Stimulated activated memory B cell treated with anti-CD40 and anti-IgM and Interleukin-4, amounts not matched to agents 10 μg/mL and 1 μg/mL and 100 μg/mL, for 72 hours (primary cell): ENCODE measurements at regions not wholly inside any gene's neighbourhood (a gene's known extent, or its start where the extent isn't known, plus 50 kb on each side); places are given as distances from the start of the nearest gene placed in this dataset.

Experiments used
- ATAC-seq: fragments of 150-1000 bp; cut with Tn5 transposase; 2 replicates; pipeline ENCODE4 v1.10.0; 2021
- H3K27ac Mint-ChIP-seq: one replicate; pipeline ENCODE4 v1.8.0; 2022; ENCODE audit warnings: mild to moderate bottlenecking, mixed read lengths
- H3K27me3 Mint-ChIP-seq: one replicate; pipeline ENCODE4 v1.8.0; 2022; ENCODE audit warnings: mixed read lengths
- H3K36me3 Mint-ChIP-seq: one replicate; pipeline ENCODE4 v1.8.0; 2022; ENCODE audit warnings: mixed read lengths
- H3K4me1 Mint-ChIP-seq: one replicate; pipeline ENCODE4 v1.8.0; 2022; ENCODE audit warnings: mixed read lengths
- H3K4me3 Mint-ChIP-seq: one replicate; pipeline ENCODE4 v1.8.0; 2022; ENCODE audit warnings: mild to moderate bottlenecking, moderate library complexity, mixed read lengths
- H3K9me3 Mint-ChIP-seq: one replicate; pipeline ENCODE4 v1.8.0; 2022; ENCODE audit warnings: mixed read lengths

DNA sequence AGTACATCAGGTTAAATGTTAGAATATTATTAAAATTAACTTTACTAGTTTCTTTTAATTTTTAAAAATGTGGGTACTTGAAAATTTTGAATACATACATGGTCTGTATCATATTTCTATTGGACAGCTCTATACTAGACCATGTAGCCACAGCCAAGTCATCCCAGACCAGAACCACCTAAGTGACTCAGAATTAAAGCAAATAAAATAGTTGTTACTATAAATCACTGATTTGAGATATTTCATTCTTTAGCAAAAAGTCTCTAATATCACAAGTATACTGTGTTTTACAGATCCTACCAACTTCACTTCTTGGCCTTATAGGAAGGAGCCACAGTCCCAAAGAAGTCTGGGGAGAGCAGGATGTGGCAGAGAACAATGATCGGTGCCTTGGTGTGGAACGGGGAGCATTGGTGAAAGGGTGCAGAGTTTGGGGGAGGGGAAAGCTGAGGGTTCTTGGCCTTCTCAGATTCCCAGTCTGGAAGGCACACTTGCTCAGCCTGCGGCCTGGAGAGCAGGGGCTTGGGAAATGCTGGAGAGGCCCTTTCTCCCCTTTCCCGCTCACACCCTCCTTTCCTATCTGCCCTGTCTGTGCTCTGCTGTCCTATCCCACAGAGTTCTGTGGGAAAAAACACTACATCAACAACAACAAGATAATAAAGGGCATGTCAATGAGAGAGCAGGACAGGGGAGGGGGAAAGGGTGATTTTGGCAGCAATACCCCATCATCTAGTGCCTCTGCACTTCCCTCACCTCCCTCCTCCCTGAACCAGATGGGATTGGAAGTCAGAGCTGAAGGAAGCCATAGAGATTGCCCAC lies 122.1 kb downstream of the NGF start:
- H3K4me1 Mint-ChIP-seq = no peaks in the 10 kb centered on the region
- no peak for ATAC-seq
- no peaks in the 10 kb centered on the region for H3K9me3 Mint-ChIP-seq
- peaks cover 8% of the 10 kb centered on the region for H3K27me3 Mint-ChIP-seq
- no peaks in the 10 kb centered on the region for H3K36me3 Mint-ChIP-seq
- no peak overlapping the region for H3K4me3 Mint-ChIP-seq
- H3K27ac Mint-ChIP-seq = no peak overlapping the region

DNA sequence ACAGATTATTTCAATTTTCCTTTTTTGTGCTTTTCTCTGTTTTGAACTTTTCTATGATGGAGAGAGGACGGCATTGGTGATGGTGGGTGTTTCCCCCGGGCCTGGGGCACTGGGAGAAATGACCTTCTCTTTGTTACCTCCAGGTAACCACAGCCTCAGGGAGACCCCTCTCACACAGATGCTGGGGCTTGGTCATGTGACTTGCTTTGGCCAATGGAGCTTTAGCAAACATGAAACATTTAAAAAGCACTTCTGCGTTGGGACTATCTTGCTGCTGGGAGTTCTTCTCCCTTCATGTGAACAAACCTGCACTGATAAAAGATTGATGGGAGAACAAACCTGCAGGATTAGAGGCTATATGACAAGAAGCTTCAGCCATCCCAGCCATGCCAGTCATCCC lies 122.9 kb downstream of the NGF start:
- Mint-ChIP-seq H3K4me1 (no peaks in the 10 kb centered on the region), H3K27ac (no peak overlapping the region), H3K4me3 (no peak overlapping the region), H3K27me3 (peaks cover 8% of the 10 kb centered on the region), H3K36me3 (no peaks in the 10 kb centered on the region), H3K9me3 (no peaks in the 10 kb centered on the region)
- no peak for ATAC-seq

DNA sequence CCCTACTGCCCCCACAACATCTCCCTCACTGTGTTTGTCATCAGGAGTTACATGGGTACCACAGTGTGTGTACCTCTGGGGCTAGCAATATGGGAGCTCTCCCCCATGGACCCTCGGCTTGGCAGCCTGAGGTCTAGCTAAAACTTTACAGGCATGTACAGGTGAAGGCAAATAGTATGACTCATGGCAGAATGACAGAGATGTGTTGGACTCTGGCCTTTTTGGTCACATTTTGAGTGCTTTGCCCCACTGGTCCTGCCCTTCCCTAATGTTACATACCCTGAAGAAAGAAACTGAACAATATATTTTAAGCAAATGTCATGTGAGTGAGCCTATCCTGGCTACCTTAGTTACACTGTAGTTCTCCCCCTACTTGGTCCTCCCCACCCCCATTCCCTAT lies 124.0 kb downstream of the NGF start:
- H3K9me3 Mint-ChIP-seq = no peaks in the 10 kb centered on the region
- peak; percentile 39 for ATAC-seq
- H3K27me3 Mint-ChIP-seq = peaks cover 8% of the 10 kb centered on the region
- no peak overlapping the region for H3K4me3 Mint-ChIP-seq
- H3K27ac Mint-ChIP-seq = no peak overlapping the region
- H3K36me3 Mint-ChIP-seq = no peaks in the 10 kb centered on the region
- no peaks in the 10 kb centered on the region for H3K4me1 Mint-ChIP-seq

DNA sequence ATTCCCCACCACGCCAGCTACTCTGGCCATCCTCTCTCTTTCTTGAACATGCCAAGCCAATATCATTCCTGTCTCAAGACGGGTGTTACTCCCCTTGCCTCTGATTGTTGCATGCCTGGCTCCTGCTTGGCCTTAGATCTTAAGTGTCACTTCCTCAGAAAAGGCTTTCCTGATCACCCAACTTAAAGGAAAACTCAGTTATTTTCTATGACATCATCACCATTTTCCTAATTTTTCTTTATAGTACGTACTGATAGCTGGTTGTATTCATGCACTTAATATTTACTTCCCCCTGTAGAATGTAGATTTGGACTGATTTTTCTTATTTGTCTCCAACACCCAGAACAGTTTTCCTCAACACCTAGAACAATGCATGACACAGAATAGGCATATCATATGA lies 123.8 kb upstream of the TSPAN2 start:
- Mint-ChIP-seq H3K4me3 (no peak overlapping the region), H3K36me3 (no peaks in the 10 kb centered on the region), H3K27me3 (peaks cover 8% of the 10 kb centered on the region), H3K27ac (no peak overlapping the region), H3K4me1 (no peaks in the 10 kb centered on the region), H3K9me3 (no peaks in the 10 kb centered on the region)
- no peak for ATAC-seq

DNA sequence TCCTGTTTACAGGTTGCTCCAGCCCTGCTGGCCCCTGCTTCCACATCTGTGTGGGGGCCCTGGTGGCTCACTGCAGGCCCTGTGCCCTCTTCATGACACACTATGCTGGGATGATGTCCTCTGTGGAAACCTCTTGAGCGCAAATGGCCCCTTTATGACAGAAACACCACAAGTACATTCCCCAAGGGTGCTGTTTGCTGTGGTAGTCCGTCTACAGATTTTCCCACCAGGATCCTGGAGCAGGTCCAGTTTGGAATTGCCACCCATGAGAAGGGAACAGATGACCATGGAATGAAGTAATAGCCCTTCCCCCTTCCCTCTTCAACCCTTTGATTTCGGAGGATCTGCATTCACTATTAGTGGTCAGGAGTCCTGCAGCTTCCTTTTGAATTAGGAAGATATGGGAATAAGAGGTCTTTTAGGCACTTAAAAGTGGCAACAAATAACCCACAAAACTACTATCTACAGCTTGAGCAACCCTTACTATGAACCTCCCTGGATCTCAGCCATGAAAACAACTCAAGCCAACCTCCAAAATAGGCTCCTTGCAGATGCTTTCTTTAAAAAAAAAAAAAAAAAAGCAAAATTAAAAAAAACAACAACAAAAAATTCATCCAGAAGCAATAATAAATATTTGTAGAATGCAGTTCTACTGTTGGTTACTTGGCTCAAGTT lies 121.9 kb upstream of the TSPAN2 start:
- no peaks in the 10 kb centered on the region for H3K9me3 Mint-ChIP-seq
- peaks cover 7% of the 10 kb centered on the region for H3K27me3 Mint-ChIP-seq
- H3K4me3 Mint-ChIP-seq = no peak overlapping the region
- no peak overlapping the region for H3K27ac Mint-ChIP-seq
- H3K36me3 Mint-ChIP-seq = no peaks in the 10 kb centered on the region
- no peak for ATAC-seq
- H3K4me1 Mint-ChIP-seq = no peaks in the 10 kb centered on the region

GRCh38 chr1:115210302-115210711 lies 121.0 kb upstream of the TSPAN2 start:
- no peak overlapping the region for H3K27ac Mint-ChIP-seq
- H3K27me3 Mint-ChIP-seq = peaks cover 7% of the 10 kb centered on the region
- H3K36me3 Mint-ChIP-seq = no peaks in the 10 kb centered on the region
- no peaks in the 10 kb centered on the region for H3K4me1 Mint-ChIP-seq
- H3K4me3 Mint-ChIP-seq = no peak overlapping the region
- no peaks in the 10 kb centered on the region for H3K9me3 Mint-ChIP-seq
- ATAC-seq = no peak

DNA sequence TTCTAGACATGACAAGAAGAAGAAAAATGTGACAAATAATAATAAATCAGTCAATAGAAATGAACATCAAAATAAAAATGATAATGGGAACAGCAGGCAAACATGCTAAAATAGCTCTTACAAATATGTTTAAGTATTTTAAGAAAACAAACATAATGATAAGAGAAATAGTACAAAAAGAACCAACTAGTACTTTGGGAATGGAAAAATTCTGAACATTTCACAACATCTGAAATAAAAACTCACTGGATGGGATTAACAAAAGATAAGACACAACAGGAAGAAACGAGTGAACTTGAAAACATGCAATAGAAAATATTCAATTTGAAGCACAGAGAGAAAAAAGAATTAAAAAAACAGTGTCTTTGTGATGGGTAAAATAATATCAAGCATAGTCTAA lies 115.2 kb upstream of the TSPAN2 start:
- Mint-ChIP-seq H3K27ac (no peak overlapping the region), H3K9me3 (peaks cover 8% of the 10 kb centered on the region), H3K36me3 (no peaks in the 10 kb centered on the region), H3K4me3 (no peak overlapping the region), H3K27me3 (peaks cover 7% of the 10 kb centered on the region), H3K4me1 (no peaks in the 10 kb centered on the region)
- no peak for ATAC-seq

DNA sequence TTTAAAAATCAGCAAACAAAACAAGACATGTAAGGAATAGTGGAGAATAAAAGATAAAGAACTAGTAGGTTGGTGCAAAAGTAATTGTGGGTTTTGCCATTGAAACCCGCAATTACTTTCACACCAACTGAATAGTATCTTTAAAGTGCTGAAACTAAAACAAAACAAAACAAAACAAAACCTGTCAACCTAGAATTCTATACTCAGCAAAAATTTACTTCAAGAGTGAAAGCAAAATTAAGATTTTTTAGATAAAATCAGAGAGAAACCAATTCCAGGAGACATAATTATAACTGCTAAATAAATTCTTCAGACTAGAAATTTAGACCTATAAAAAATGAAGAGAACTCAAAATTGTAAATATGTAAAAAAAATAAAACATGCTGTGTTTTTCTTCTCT lies 114.0 kb upstream of the TSPAN2 start:
- H3K27ac Mint-ChIP-seq = no peak overlapping the region
- ATAC-seq = no peak
- peaks cover 8% of the 10 kb centered on the region for H3K9me3 Mint-ChIP-seq
- H3K36me3 Mint-ChIP-seq = no peaks in the 10 kb centered on the region
- peaks cover 15% of the 10 kb centered on the region for H3K27me3 Mint-ChIP-seq
- H3K4me3 Mint-ChIP-seq = no peak overlapping the region
- no peaks in the 10 kb centered on the region for H3K4me1 Mint-ChIP-seq

GRCh38 chr1:115201598-115201997 lies 112.3 kb upstream of the TSPAN2 start:
- Mint-ChIP-seq H3K36me3 (no peaks in the 10 kb centered on the region), H3K4me1 (no peaks in the 10 kb centered on the region), H3K27ac (no peak overlapping the region), H3K27me3 (peaks cover 22% of the 10 kb centered on the region), H3K4me3 (no peak overlapping the region), H3K9me3 (peaks cover 8% of the 10 kb centered on the region)
- ATAC-seq = no peak

- no peak for ATAC-seq
- Mint-ChIP-seq H3K27ac (no peak overlapping the region), H3K36me3 (no peaks in the 10 kb centered on the region), H3K27me3 (peaks cover 22% of the 10 kb centered on the region), H3K9me3 (peaks cover 8% of the 10 kb centered on the region), H3K4me1 (no peaks in the 10 kb centered on the region), H3K4me3 (no peak overlapping the region)
Measured at GRCh38 chr1:115199416-115200132, 110.3 kb upstream of the TSPAN2 start.

DNA sequence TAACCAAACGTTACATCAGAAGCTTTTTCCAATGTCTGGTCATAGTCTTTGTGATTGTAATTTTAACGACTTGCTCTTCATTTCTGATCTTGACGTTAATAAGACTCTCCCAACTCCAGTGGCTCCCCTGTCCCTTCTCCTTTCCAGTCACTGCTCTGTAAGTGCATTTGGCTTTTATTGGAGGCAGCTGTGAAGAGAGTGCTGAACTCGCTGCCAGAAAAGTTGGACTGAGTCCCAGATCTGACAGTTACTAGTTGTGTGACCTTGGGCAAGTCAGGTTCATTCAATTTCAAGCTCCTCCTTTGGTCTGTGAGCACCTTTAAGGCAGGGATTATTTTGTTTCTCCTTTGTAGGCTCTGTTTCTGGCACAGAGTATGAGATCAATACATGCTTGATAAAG lies 109.6 kb upstream of the TSPAN2 start:
- no peaks in the 10 kb centered on the region for H3K4me1 Mint-ChIP-seq
- H3K27me3 Mint-ChIP-seq = peaks cover 27% of the 10 kb centered on the region
- H3K4me3 Mint-ChIP-seq = no peak overlapping the region
- no peak overlapping the region for H3K27ac Mint-ChIP-seq
- H3K9me3 Mint-ChIP-seq = peaks cover 7% of the 10 kb centered on the region
- H3K36me3 Mint-ChIP-seq = no peaks in the 10 kb centered on the region
- ATAC-seq = no peak

- no peak overlapping the region for H3K27ac Mint-ChIP-seq
Measured at GRCh38 chr1:115196296-115196695, 107.0 kb upstream of the TSPAN2 start.

GRCh38 chr1:115194506-115194905 lies 105.2 kb upstream of the TSPAN2 start:
- no peak for ATAC-seq
- no peak overlapping the region for H3K4me3 Mint-ChIP-seq
- H3K36me3 Mint-ChIP-seq = no peaks in the 10 kb centered on the region
- no peaks in the 10 kb centered on the region for H3K4me1 Mint-ChIP-seq
- H3K9me3 Mint-ChIP-seq = no peaks in the 10 kb centered on the region
- H3K27me3 Mint-ChIP-seq = peaks cover 32% of the 10 kb centered on the region
- no peak overlapping the region for H3K27ac Mint-ChIP-seq

More at GRCh38 chr1:115196296-115196695, 107.0 kb upstream of the TSPAN2 start:
- Mint-ChIP-seq H3K9me3 (no peaks in the 10 kb centered on the region), H3K4me3 (no peak overlapping the region), H3K27me3 (peaks cover 32% of the 10 kb centered on the region), H3K4me1 (no peaks in the 10 kb centered on the region), H3K36me3 (no peaks in the 10 kb centered on the region)
- ATAC-seq = no peak

DNA sequence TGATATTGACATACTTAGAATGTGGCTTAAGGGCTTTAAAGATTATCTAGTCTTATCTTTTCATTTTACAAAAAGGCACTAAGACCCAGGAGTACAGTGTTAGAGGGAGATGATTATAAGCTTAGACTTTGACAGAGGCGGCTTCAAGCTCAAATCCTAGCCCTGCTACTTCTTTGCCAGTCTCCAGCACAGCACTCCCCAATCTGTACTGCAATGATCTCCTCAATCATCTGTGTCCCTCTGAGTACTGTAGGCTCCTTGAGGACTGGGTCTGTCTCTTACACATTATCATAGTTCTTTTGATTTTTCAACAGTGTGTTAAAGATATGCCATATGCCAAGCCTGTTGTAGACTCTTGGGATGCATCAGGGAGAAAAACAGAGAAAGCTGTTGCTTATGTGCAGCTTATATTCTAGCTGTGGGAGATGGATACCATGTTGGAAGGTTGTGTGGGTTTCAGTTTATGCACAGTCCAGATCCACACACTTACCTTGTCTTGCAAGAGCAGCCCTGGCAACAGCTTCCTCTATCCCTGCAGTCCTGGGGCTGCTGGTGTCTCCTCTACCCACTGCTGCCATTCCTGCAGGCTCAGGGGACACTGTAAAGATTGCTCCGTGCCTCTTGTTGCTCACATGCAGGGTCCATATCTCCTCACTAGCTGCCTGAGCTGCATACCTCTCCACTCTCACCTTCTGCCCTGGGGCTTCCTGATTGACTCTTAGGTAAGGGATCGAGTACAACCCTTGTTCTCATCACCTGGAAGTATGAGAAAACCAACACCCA lies 103.9 kb upstream of the TSPAN2 start:
- Mint-ChIP-seq H3K4me1 (no peaks in the 10 kb centered on the region), H3K4me3 (no peak overlapping the region), H3K27me3 (peaks cover 27% of the 10 kb centered on the region), H3K27ac (no peak overlapping the region), H3K36me3 (no peaks in the 10 kb centered on the region), H3K9me3 (no peaks in the 10 kb centered on the region)
- no peak for ATAC-seq

DNA sequence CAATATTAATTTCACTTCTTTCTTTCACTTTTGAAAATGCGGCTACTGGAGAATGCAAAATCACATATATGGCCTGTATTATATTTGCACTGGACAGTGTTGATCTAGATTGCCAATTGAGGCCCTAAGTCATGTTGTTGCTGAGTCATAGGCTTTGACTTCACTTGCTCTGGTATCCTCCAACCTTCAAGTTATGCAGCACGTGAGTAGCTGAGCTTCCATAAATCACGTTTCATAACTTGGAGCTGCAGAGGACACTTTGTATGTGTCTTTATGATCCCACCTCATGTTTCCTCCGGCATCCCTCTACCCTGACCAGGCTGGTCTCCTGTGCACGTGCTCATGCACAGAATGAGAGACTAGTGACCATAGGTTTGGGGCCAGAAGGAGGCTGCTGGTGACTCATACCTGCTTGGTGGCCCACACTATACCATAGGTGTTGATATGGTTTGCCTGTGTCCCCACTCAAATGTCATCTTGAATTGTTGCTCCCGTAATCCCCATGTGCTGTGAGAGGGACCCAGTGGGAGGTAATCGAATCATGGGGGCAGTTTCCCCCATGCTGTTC lies 103.0 kb upstream of the TSPAN2 start:
- no peak for ATAC-seq
- no peaks in the 10 kb centered on the region for H3K9me3 Mint-ChIP-seq
- no peak overlapping the region for H3K4me3 Mint-ChIP-seq
- no peaks in the 10 kb centered on the region for H3K4me1 Mint-ChIP-seq
- no peaks in the 10 kb centered on the region for H3K36me3 Mint-ChIP-seq
- peaks cover 25% of the 10 kb centered on the region for H3K27me3 Mint-ChIP-seq
- no peak overlapping the region for H3K27ac Mint-ChIP-seq
